CD14-positive monocyte (primary cell): ENCODE measurements at regions not wholly inside any gene's neighbourhood (a gene's known extent, or its start where the extent isn't known, plus 50 kb on each side); places are given as distances from the start of the nearest gene placed in this dataset. TPM values are rescaled to one million over a fixed set of nuclear protein-coding genes. Genes with fewer than 3 reads are reported as not detected.

Experiments used
- DNase-seq, 3 donors: peaks; one replicate each; pipeline ENCODE4 v3.0.0-alpha.2; 2011 to 2022
- H2AFZ ChIP-seq: 2 replicates; pipeline ENCODE4 v1.6.0; 2012; ENCODE audit warnings: mild to moderate bottlenecking, low read depth, low read length, inconsistent platforms; ENCODE audit not compliant: insufficient read depth, poor library complexity, severe bottlenecking
- H3K27ac ChIP-seq, 2 donors: 1 replicate in 1 of 2; 2 replicates in 1 of 2; pipeline ENCODE4 v1.5.1; 2012 to 2013; ENCODE audit warnings: low read length in 2 of 2, control low read depth in 1 of 2, inconsistent platforms in 1 of 2, low read depth in 1 of 2, mild to moderate bottlenecking in 1 of 2
- H3K27me3 ChIP-seq, 2 donors: one replicate each; pipeline versions ENCODE4 v1.6.0 to v1.6.1; 2011 to 2013; ENCODE audit warnings: low read length in 2 of 2; ENCODE audit not compliant: control insufficient read depth in 2 of 2, insufficient read depth in 2 of 2
- H3K36me3 ChIP-seq, 2 donors: replicated peaks in 1 of 2; 1 replicate in 1 of 2; 2 replicates in 1 of 2; pipeline versions ENCODE4 v1.5.1 to v1.6.1; 2012 to 2013; ENCODE audit warnings: low read length in 2 of 2, control low read depth in 1 of 2, inconsistent platforms in 1 of 2, mild to moderate bottlenecking in 1 of 2; ENCODE audit not compliant: insufficient read depth in 2 of 2, control insufficient read depth in 1 of 2
- H3K4me1 ChIP-seq, 2 donors: 1 replicate in 1 of 2; 2 replicates in 1 of 2; pipeline versions ENCODE4 v1.5.1 to v1.6.1; 2012 to 2013; ENCODE audit warnings: low read length in 2 of 2, control low read depth in 1 of 2, inconsistent platforms in 1 of 2, mild to moderate bottlenecking in 1 of 2, moderate library complexity in 1 of 2; ENCODE audit not compliant: insufficient read depth in 2 of 2, control insufficient read depth in 1 of 2
- H3K4me2 ChIP-seq: replicated peaks from 2 replicates; pipeline ENCODE3; 2012; ENCODE audit warnings: low read length, moderate library complexity, mild to moderate bottlenecking; ENCODE audit not compliant: poor library complexity, severe bottlenecking; ENCODE audit errors: extremely low read depth
- H3K4me3 ChIP-seq, 3 experiments: fragments of 200-600 bp in 1 of 3; sonication (generic) in 1 of 3; replicated peaks in 1 of 3; 1 replicate in 2 of 3; 2 replicates in 1 of 3; pipeline ENCODE4 v1.5.1; 2011 to 2013; ENCODE audit warnings: low read length in 3 of 3, mild to moderate bottlenecking in 3 of 3, control low read depth in 2 of 3, low read depth in 2 of 3, inconsistent platforms in 1 of 3, moderate library complexity in 1 of 3
- H3K79me2 ChIP-seq: 2 replicates; pipeline ENCODE4 v1.6.0; 2012; ENCODE audit warnings: mild to moderate bottlenecking, control low read depth, inconsistent platforms, low read length, moderate library complexity; ENCODE audit not compliant: insufficient read depth
- H3K9ac ChIP-seq: 2 replicates; pipeline ENCODE4 v1.6.0; 2017; ENCODE audit warnings: low read length, mild to moderate bottlenecking; ENCODE audit not compliant: insufficient read depth, poor library complexity, severe bottlenecking
- H3K9me3 ChIP-seq, 2 donors: replicated peaks in 1 of 2; 1 replicate in 1 of 2; 2 replicates in 1 of 2; pipeline versions ENCODE4 v1.5.1 to v1.6.1; 2012 to 2013; ENCODE audit warnings: low read length in 2 of 2, control low read depth in 1 of 2; ENCODE audit not compliant: control insufficient read depth in 1 of 2, insufficient read depth in 1 of 2
- H4K20me1 ChIP-seq: 2 replicates; pipeline ENCODE4 v1.6.0; 2012; ENCODE audit warnings: mild to moderate bottlenecking, low read length, control low read depth, moderate library complexity; ENCODE audit not compliant: insufficient read depth
- H3K27ac Mint-ChIP-seq, 7 donors: one replicate each; pipeline ENCODE4 v1.8.0; 2020; ENCODE audit warnings: mild to moderate bottlenecking in 7 of 7, mixed read lengths in 7 of 7, moderate library complexity in 6 of 7, inconsistent platforms in 2 of 7
- H3K27me3 Mint-ChIP-seq, 3 donors: one replicate each; pipeline ENCODE4 v1.8.0; 2021 to 2022; ENCODE audit warnings: low read depth in 3 of 3, mild to moderate bottlenecking in 3 of 3, mixed read lengths in 3 of 3, moderate library complexity in 3 of 3, inconsistent platforms in 1 of 3
- H3K36me3 Mint-ChIP-seq, 2 donors: one replicate each; pipeline ENCODE4 v1.8.0; 2020; ENCODE audit warnings: mixed read lengths in 2 of 2, inconsistent platforms in 1 of 2, mild to moderate bottlenecking in 1 of 2
- H3K4me1 Mint-ChIP-seq: one replicate; pipeline ENCODE4 v1.8.0; 2020; ENCODE audit warnings: mild to moderate bottlenecking, mixed read lengths
- H3K4me3 Mint-ChIP-seq, 2 donors: one replicate each; pipeline ENCODE4 v1.8.0; 2020; ENCODE audit warnings: mild to moderate bottlenecking in 2 of 2, mixed read lengths in 2 of 2, moderate library complexity in 1 of 2
- H3K9me3 Mint-ChIP-seq, 7 donors: one replicate each; pipeline ENCODE4 v1.8.0; 2020 to 2022; ENCODE audit warnings: mixed read lengths in 7 of 7, mild to moderate bottlenecking in 6 of 7, moderate library complexity in 6 of 7, inconsistent platforms in 2 of 7
- WGBS: methylation state at CpG from one replicate; pipeline ENCODE4 v1.1.5; 2013; ENCODE audit warnings: missing lambda C conversion rate; ENCODE audit not compliant: insufficient coverage; 5-methylcytosine and 5-hydroxymethylcytosine counted together
- intact Hi-C, 2 donors: fragments of 100-400 bp; cut with micrococcal nuclease; formaldehyde crosslinking; loops; one replicate each; pipeline versions ENCODE4 v1.15.0 to v1.15.1; 2023
- small RNA-seq: library from RNA; depleted of rRNA; stranded (forward); fragments of <200 nt; gene quantifications from one replicate; pipeline ENCODE3, GENCODE V24; 2012; ENCODE audit warnings: low read depth; ENCODE audit not compliant: insufficient read length
- TF ChIP-seq, protein P1 (sequence below): fragments of 200-600 bp; IDR thresholded peaks from one replicate; pipeline ENCODE4 v1.8.0; 2022; ENCODE audit warnings: antibody characterized with exemption, mild to moderate bottlenecking

DNA sequence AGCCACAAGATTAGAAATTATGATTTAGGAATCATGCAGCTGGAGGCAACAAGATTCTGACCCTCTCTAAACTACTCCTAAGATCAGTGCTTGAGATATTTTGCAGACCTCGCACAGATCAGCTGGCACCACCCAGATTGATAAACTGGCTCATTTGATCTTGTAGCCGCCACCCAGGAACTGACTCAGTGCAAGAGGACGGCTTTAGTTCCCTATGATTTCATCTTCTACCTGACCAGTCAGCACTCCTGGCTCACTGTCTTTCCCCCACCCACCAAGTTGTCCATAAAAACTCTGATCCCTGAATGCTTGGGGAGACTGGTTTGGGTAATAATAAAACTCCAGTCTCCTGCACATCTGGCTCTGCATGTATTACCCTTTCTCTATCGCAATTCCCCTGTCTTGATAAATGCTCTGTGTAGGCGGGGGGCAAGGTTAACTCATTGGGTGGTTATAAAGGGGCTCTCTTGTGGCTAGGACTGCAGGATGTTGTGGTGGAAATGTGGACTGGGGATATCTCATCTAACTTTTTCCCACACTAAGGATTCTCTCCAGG is 96.1 kb downstream of the ARL6IP6 start:
- H3K79me2 ChIP-seq, result no peaks in the 10 kb centered on the region
- no peaks in the 10 kb centered on the region for H3K36me3 ChIP-seq
- no peaks in the 10 kb centered on the region for H3K27me3 ChIP-seq
- peaks cover 0 to 3% (median 1%) of the 10 kb centered on the region in 3 donors for H3K27me3 Mint-ChIP-seq
- no peaks in the 10 kb centered on the region for H3K4me1 Mint-ChIP-seq
- H3K9me3 ChIP-seq, result peaks cover 19 to 22% of the 10 kb centered on the region in 2 donors
- H3K4me3 Mint-ChIP-seq, result no peak overlapping the region
- no peaks in the 10 kb centered on the region for H3K36me3 Mint-ChIP-seq
- no peaks in the 10 kb centered on the region for H4K20me1 ChIP-seq
- no CpG with 5 or more reads among the region's 5 CpGs for WGBS
- no peak overlapping the region for H3K9ac ChIP-seq
- H2AFZ ChIP-seq, result no peak overlapping the region
- no peak overlapping the region for H3K4me2 ChIP-seq
- no peak overlapping the region for H3K27ac ChIP-seq
- intact Hi-C loops, result no loop called here
- DNase-seq, result no peak
- H3K9me3 Mint-ChIP-seq, result peaks cover 15 to 29% (median 23%) of the 10 kb centered on the region in 7 donors
- no peak overlapping the region for H3K4me3 ChIP-seq
- TF ChIP-seq, protein P1, sequence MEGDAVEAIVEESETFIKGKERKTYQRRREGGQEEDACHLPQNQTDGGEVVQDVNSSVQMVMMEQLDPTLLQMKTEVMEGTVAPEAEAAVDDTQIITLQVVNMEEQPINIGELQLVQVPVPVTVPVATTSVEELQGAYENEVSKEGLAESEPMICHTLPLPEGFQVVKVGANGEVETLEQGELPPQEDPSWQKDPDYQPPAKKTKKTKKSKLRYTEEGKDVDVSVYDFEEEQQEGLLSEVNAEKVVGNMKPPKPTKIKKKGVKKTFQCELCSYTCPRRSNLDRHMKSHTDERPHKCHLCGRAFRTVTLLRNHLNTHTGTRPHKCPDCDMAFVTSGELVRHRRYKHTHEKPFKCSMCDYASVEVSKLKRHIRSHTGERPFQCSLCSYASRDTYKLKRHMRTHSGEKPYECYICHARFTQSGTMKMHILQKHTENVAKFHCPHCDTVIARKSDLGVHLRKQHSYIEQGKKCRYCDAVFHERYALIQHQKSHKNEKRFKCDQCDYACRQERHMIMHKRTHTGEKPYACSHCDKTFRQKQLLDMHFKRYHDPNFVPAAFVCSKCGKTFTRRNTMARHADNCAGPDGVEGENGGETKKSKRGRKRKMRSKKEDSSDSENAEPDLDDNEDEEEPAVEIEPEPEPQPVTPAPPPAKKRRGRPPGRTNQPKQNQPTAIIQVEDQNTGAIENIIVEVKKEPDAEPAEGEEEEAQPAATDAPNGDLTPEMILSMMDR, result no peak
- H3K27ac Mint-ChIP-seq, result no peak overlapping the region
- H3K4me1 ChIP-seq, result no peaks in the 10 kb centered on the region

DNA sequence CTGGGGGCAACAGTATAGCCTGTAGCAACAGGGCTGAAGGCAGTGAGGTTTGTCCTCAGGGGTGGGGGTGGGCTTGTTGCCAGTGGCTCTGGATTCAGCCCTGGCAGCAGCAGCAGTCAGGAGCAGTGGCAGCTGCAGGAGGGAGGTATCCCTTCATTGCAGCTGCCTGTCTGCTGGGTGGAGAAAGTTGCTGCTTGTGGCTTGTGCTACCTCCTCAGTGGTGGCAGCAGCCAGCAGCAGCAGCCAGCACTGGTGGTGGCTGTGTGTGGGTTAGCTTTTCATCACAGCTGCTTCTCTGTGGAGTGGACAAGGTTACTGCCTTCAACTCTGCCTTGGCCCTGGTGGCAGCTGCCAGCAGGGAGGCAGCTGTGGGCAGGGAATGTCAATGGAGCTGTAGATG is 94.9 kb downstream of the ARL6IP6 start:
- H3K27ac ChIP-seq, result no peak overlapping the region
- no peaks in the 10 kb centered on the region for H3K4me1 Mint-ChIP-seq
- no peak for DNase-seq
- no peak overlapping the region for H3K4me3 ChIP-seq
- no peaks in the 10 kb centered on the region for H3K36me3 ChIP-seq
- H3K9me3 ChIP-seq, result peaks cover 19 to 22% of the 10 kb centered on the region in 2 donors
- H3K79me2 ChIP-seq, result no peaks in the 10 kb centered on the region
- H3K4me3 Mint-ChIP-seq, result no peak overlapping the region
- TF ChIP-seq, protein P1, result no peak
- intact Hi-C loops, result no loop called here
- no peaks in the 10 kb centered on the region for H3K27me3 ChIP-seq
- H3K36me3 Mint-ChIP-seq, result no peaks in the 10 kb centered on the region
- no peaks in the 10 kb centered on the region for H3K4me1 ChIP-seq
- no peak overlapping the region for H3K27ac Mint-ChIP-seq
- H3K4me2 ChIP-seq, result no peak overlapping the region
- no peaks in the 10 kb centered on the region for H4K20me1 ChIP-seq
- H3K9me3 Mint-ChIP-seq, result peaks cover 15 to 30% (median 23%) of the 10 kb centered on the region in 7 donors
- H2AFZ ChIP-seq, result no peak overlapping the region
- peaks cover 0 to 3% (median 3%) of the 10 kb centered on the region in 3 donors for H3K27me3 Mint-ChIP-seq
- no peak overlapping the region for H3K9ac ChIP-seq

Small RNAs in the stretch of these regions (small RNA-seq; reads per million reads assigned to genes)
- gene AC009969.1, result not detected
- gene AC079150.2, result not detected
